Left lung (tissue), 4 donors: ENCODE measurements at regions not wholly inside any gene's neighbourhood (a gene's known extent, or its start where the extent isn't known, plus 50 kb on each side); places are given as distances from the start of the nearest gene placed in this dataset.
A peak's percentile ranks its signal among the peaks of the same experiment; 100 is the strongest.

ENCODE experiments used
- ATAC-seq: fragments of 200-7000 bp; cut with Tn5 transposase; one replicate; pipeline ENCODE4 v1.9.1; 2020; ENCODE audit warnings: moderate library complexity
- DNase-seq, 4 donors: peaks; one replicate each; pipeline ENCODE4 v3.0.0-alpha.2; 2013 to 2020
- H3K27ac ChIP-seq, 2 donors: fragments of 200-600 bp; sonication (generic) in 1 of 2; one replicate each; pipeline versions ENCODE4 v1.5.0 to v1.8.0; 2020 to 2021
- H3K27me3 ChIP-seq, 2 donors: fragments of 200-600 bp; sonication (generic) in 1 of 2; one replicate each; pipeline versions ENCODE4 v1.5.0 to v1.8.0; 2020 to 2021
- H3K36me3 ChIP-seq, 2 donors: fragments of 200-600 bp; sonication (generic) in 1 of 2; one replicate each; pipeline versions ENCODE4 v1.5.0 to v1.8.0; 2020 to 2021
- H3K4me1 ChIP-seq, 2 donors: fragments of 200-600 bp; one replicate each; pipeline ENCODE4 v1.8.0; 2021
- H3K4me3 ChIP-seq, 2 donors: fragments of 200-600 bp; sonication (generic) in 1 of 2; one replicate each; pipeline versions ENCODE4 v1.5.0 to v1.8.0; 2020 to 2021; ENCODE audit warnings: mild to moderate bottlenecking in 1 of 2
- H3K9me3 ChIP-seq, 2 donors: fragments of 200-600 bp; sonication (generic) in 1 of 2; one replicate each; pipeline versions ENCODE4 v1.5.0 to v1.8.0; 2020 to 2021
- intact Hi-C, 2 donors: fragments of 100-400 bp; cut with DNase I; formaldehyde crosslinking; loops; one replicate each; pipeline versions ENCODE4 v1.11.2 to v1.14.2; 2022
- TF ChIP-seq, protein P1 (sequence below), 2 donors: fragments of 200-600 bp; sonication (generic) in 1 of 2; IDR thresholded peaks; one replicate each; pipeline versions ENCODE4 v1.5.0 to v1.8.0; 2021; ENCODE audit warnings: antibody characterized with exemption in 2 of 2
- donor health status: DM: no; HTN: yes; CAD: no.
- donor health status: DM: no; HTN: no; CAD: no.

DNA sequence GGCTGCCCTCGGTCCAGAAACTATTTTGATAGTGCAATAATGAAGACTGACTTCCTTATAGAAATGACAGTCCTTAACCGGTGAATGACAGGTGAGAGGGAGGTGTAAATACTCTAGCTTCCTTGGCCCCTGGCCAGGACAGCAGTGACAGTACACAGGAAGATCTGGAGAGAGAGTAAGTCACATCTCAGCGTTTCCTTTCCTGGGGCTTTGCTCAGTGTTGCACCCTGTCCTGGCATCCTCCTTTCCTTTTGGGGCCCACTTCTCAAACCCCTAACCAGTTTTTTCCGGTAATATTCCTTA lies 336.9 kb downstream of the CD83 start:
- intact Hi-C loops, result no loop called here
- Histone ChIP-seq H3K4me3 (no peak overlapping the region), H3K27me3 (peaks cover 0 to 5% of the 10 kb centered on the region in 2 donors), H3K27ac (no peak overlapping the region), H3K9me3 (no peaks in the 10 kb centered on the region), H3K4me1 (peaks cover 0 to 7% of the 10 kb centered on the region in 2 donors), H3K36me3 (no peaks in the 10 kb centered on the region)
- ATAC-seq (no peak), DNase-seq (no peak)
- TF ChIP-seq, protein P1, sequence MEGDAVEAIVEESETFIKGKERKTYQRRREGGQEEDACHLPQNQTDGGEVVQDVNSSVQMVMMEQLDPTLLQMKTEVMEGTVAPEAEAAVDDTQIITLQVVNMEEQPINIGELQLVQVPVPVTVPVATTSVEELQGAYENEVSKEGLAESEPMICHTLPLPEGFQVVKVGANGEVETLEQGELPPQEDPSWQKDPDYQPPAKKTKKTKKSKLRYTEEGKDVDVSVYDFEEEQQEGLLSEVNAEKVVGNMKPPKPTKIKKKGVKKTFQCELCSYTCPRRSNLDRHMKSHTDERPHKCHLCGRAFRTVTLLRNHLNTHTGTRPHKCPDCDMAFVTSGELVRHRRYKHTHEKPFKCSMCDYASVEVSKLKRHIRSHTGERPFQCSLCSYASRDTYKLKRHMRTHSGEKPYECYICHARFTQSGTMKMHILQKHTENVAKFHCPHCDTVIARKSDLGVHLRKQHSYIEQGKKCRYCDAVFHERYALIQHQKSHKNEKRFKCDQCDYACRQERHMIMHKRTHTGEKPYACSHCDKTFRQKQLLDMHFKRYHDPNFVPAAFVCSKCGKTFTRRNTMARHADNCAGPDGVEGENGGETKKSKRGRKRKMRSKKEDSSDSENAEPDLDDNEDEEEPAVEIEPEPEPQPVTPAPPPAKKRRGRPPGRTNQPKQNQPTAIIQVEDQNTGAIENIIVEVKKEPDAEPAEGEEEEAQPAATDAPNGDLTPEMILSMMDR (IDR thresholded peaks at IDR 0.05), result no peak

- ATAC-seq (no peak), DNase-seq (no peak)
- Histone ChIP-seq H3K27ac (no peak overlapping the region), H3K27me3 (peaks cover 0 to 5% of the 10 kb centered on the region in 2 donors), H3K4me3 (no peak overlapping the region), H3K36me3 (no peaks in the 10 kb centered on the region), H3K9me3 (no peaks in the 10 kb centered on the region), H3K4me1 (peaks cover 0 to 7% of the 10 kb centered on the region in 2 donors)
- intact Hi-C loops, result no loop called here
- TF ChIP-seq, protein P1 (IDR thresholded peaks at IDR 0.05), result no peak
Observed at GRCh38 chr6:14455427-14455826, 337.9 kb downstream of the CD83 start.

- intact Hi-C loops, result no loop called here
- TF ChIP-seq, protein P1 (IDR thresholded peaks at IDR 0.05), result no peak
- peaks cover 0 to 7% of the 10 kb centered on the region in 2 donors for H3K4me1 ChIP-seq
- H3K27me3 ChIP-seq, result peaks cover 0 to 5% of the 10 kb centered on the region in 2 donors
- no peak for ATAC-seq
- H3K27ac ChIP-seq, result no peak overlapping the region
- DNase-seq, result no peak
- H3K4me3 ChIP-seq, result no peak overlapping the region
- H3K36me3 ChIP-seq, result no peaks in the 10 kb centered on the region
- no peaks in the 10 kb centered on the region for H3K9me3 ChIP-seq
Observed at GRCh38 chr6:14455876-14456648, 338.5 kb downstream of the CD83 start.

DNA sequence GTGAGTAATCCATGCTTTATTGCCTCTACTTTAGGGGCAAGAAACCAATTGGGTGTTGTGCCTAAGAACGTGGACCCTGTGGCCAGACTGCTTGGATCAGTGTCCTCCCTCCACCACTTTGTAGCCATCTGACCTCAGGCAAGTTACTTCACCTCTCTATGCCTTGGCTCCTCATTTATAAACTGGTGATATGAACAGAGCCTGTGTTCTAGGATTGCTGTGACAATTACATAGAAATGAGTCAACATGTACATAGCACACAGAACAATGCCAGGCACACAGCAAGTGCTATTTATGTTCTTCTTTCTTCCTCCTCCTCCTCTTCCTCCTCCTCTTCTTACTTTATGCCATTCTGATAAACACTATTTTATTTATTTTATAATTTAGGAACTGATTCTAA lies 339.4 kb downstream of the CD83 start:
- Histone ChIP-seq H3K27ac (no peak overlapping the region), H3K36me3 (no peaks in the 10 kb centered on the region), H3K4me1 (peaks cover 0 to 7% of the 10 kb centered on the region in 2 donors), H3K9me3 (no peaks in the 10 kb centered on the region), H3K4me3 (no peak overlapping the region), H3K27me3 (peaks cover 0 to 5% of the 10 kb centered on the region in 2 donors)
- ATAC-seq, result no peak
- TF ChIP-seq, protein P1 (IDR thresholded peaks at IDR 0.05), result no peak
- intact Hi-C loops, result no loop called here
- no peak for DNase-seq

DNA sequence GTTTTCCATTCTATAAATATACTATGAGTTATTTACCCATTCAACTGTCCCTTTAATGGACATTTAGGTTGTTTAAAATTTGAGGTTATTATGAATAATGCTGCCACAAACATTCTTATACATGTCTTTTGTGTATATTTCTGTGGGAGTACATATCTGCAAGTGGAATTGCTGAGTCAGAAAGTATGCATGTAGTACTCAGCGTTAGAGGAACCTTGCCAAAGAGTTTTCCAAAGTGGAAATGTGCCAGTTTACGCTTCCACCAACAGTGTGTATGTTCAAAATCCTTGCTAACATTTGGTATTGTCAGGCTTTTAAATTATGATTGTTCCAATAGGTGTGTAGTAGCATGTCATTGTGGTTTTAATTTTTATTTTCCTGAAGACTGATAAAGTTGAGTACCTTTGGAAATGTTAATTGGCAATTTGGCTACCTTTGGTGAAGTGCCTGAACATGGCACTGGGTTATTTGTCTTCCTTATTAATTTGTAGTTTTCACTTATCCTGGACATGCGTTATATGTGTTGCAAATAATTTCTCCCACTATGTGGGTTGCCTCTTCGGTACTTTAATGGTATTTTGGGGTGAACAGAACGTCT lies 341.2 kb downstream of the CD83 start:
- Histone ChIP-seq H3K27me3 (no peaks in the 10 kb centered on the region), H3K4me3 (no peak overlapping the region), H3K36me3 (no peaks in the 10 kb centered on the region), H3K27ac (no peak overlapping the region), H3K4me1 (peaks cover 0 to 7% of the 10 kb centered on the region in 2 donors), H3K9me3 (no peaks in the 10 kb centered on the region)
- TF ChIP-seq, protein P1 (IDR thresholded peaks at IDR 0.05), result no peak
- DNase-seq (peak in 1 of 4 donors; percentile 49), ATAC-seq (peak; percentile 70)
- intact Hi-C loops, result no loop called here
